Adipocyte (in vitro differentiated cells): ENCODE measurements at regions not wholly inside any gene's neighbourhood (a gene's known extent, or its start where the extent isn't known, plus 50 kb on each side); places are given as distances from the start of the nearest gene placed in this dataset.

ENCODE experiments used
- DNase-seq: peaks from one replicate; pipeline ENCODE4 v3.0.0-alpha.2; 2015; ENCODE audit warnings: low read depth
- H3K27me3 ChIP-seq: replicated peaks from 2 replicates; pipeline ENCODE4 v1.7.0; 2013; ENCODE audit warnings: mild to moderate bottlenecking, low read length, moderate library complexity; ENCODE audit not compliant: control insufficient read depth, insufficient read depth
- H3K36me3 ChIP-seq: 2 replicates; pipeline ENCODE4 v1.7.0; 2013; ENCODE audit warnings: low read length, mild to moderate bottlenecking, moderate library complexity; ENCODE audit not compliant: control insufficient read depth, insufficient read depth, severe bottlenecking
- H3K4me1 ChIP-seq: 2 replicates; pipeline ENCODE4 v1.7.0; 2013; ENCODE audit warnings: mild to moderate bottlenecking, low read length, moderate library complexity; ENCODE audit not compliant: control insufficient read depth, insufficient read depth
- H3K4me3 ChIP-seq: 2 replicates; pipeline ENCODE4 v1.7.0; 2013; ENCODE audit warnings: mild to moderate bottlenecking, low read length, moderate library complexity
- H3K9ac ChIP-seq: 2 replicates; pipeline ENCODE4 v1.7.0; 2013; ENCODE audit warnings: mild to moderate bottlenecking, low read length, moderate library complexity
- H3K9me3 ChIP-seq: 2 replicates; pipeline ENCODE4 v1.7.0; 2013; ENCODE audit warnings: mild to moderate bottlenecking, low read length, moderate library complexity; ENCODE audit not compliant: control insufficient read depth

GRCh38 chr3:177681852-177682251 is 484.6 kb upstream of the TBL1XR1 start:
- Histone ChIP-seq H3K9me3 (no peaks in the 10 kb centered on the region), H3K4me1 (peaks cover 16% of the 10 kb centered on the region), H3K9ac (no peak overlapping the region), H3K27me3 (no peaks in the 10 kb centered on the region), H3K4me3 (no peak overlapping the region), H3K36me3 (no peaks in the 10 kb centered on the region)
- DNase-seq: no peak

- no peak overlapping the region for H3K4me3 ChIP-seq
- H3K36me3 ChIP-seq: no peaks in the 10 kb centered on the region
- no peak for DNase-seq
- H3K9me3 ChIP-seq: no peaks in the 10 kb centered on the region
- H3K9ac ChIP-seq: no peak overlapping the region
- peaks cover 16% of the 10 kb centered on the region for H3K4me1 ChIP-seq
- no peaks in the 10 kb centered on the region for H3K27me3 ChIP-seq
These were observed 486.3 kb upstream of the TBL1XR1 start for GRCh38 chr3:177683586-177683985.

DNA sequence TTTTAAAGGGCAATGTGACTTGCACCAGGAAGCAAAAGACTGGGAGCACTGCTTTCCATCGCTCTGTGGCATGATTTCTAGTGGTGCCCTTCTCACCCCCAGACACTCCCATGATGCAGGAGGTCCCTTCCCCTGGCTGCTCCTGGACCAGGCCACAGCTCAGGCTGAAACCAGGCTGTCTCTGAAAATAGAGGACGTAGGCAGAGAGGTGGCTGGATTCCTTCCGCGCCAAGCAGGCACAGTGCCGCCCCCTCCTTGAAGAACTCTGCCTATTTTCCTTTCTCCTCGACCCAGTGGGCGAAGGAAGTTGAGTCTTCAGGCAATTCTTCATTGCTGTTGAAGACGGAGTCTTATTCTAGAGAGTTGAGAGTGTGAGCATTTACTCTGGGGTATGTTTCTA is 489.4 kb upstream of the TBL1XR1 start:
- Histone ChIP-seq H3K4me1 (no peaks in the 10 kb centered on the region), H3K27me3 (no peaks in the 10 kb centered on the region), H3K9ac (no peak overlapping the region), H3K4me3 (no peak overlapping the region), H3K36me3 (no peaks in the 10 kb centered on the region), H3K9me3 (no peaks in the 10 kb centered on the region)
- no peak for DNase-seq

- Histone ChIP-seq H3K9me3 (no peaks in the 10 kb centered on the region), H3K36me3 (no peaks in the 10 kb centered on the region), H3K4me1 (peaks cover under 1% of the 10 kb centered on the region), H3K9ac (no peak overlapping the region), H3K27me3 (no peaks in the 10 kb centered on the region), H3K4me3 (no peak overlapping the region)
- no peak for DNase-seq
These were observed 490.0 kb upstream of the TBL1XR1 start for GRCh38 chr3:177687291-177687690.

- H3K36me3 ChIP-seq: no peaks in the 10 kb centered on the region
- H3K9ac ChIP-seq: no peak overlapping the region
- H3K4me1 ChIP-seq: peaks cover 5% of the 10 kb centered on the region
- DNase-seq: no peak
- H3K4me3 ChIP-seq: no peak overlapping the region
- no peaks in the 10 kb centered on the region for H3K27me3 ChIP-seq
- H3K9me3 ChIP-seq: no peaks in the 10 kb centered on the region
These were observed 490.9 kb upstream of the TBL1XR1 start for GRCh38 chr3:177688152-177688551.

DNA sequence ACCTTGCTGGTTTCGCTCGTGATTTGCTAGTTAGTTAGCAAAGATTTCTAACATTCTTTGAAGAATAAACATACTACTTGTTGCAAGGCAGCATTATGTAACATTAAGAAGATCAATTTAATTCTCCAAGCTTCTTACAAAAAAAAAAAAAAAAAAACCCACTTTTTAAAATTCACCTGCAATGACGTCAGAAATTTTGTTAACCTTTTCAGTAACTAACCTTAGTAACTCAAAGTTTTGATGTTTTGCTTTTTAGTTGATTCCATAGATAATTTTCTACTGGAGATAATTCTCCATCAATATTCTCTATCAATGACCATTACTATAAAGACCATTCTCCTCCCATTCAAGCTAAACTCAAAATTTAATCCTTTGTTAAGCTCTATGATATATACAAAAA is 491.8 kb upstream of the TBL1XR1 start:
- no peaks in the 10 kb centered on the region for H3K36me3 ChIP-seq
- no peaks in the 10 kb centered on the region for H3K27me3 ChIP-seq
- no peak for DNase-seq
- no peak overlapping the region for H3K9ac ChIP-seq
- H3K4me1 ChIP-seq: peaks cover 8% of the 10 kb centered on the region
- H3K4me3 ChIP-seq: no peak overlapping the region
- no peaks in the 10 kb centered on the region for H3K9me3 ChIP-seq

DNA sequence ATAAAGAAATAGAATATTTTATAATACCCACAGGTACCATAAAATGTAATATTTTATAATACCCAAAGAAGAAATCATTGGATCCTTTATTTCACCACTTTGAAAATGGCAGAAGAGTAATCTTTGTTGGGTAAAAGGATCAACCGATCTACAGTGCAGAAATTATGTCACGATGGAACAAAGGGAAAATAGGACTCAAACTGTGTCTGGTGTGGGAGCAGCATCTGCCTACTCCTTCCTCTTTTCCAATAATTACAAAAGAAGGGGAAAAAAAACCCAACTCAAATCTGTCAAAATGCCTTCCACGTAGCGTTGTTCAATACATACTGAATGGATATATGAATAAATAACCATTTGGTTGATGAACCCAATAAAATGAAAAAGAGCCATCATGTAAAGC is 492.6 kb upstream of the TBL1XR1 start:
- H3K4me1 ChIP-seq: peaks cover 15% of the 10 kb centered on the region
- H3K36me3 ChIP-seq: no peaks in the 10 kb centered on the region
- H3K9ac ChIP-seq: no peak overlapping the region
- H3K27me3 ChIP-seq: no peaks in the 10 kb centered on the region
- no peak for DNase-seq
- H3K9me3 ChIP-seq: no peaks in the 10 kb centered on the region
- H3K4me3 ChIP-seq: no peak overlapping the region

GRCh38 chr3:177690306-177690705 is 493.0 kb upstream of the TBL1XR1 start:
- Histone ChIP-seq H3K27me3 (no peaks in the 10 kb centered on the region), H3K4me1 (peaks cover 19% of the 10 kb centered on the region), H3K9ac (no peak overlapping the region), H3K9me3 (no peaks in the 10 kb centered on the region), H3K36me3 (no peaks in the 10 kb centered on the region), H3K4me3 (no peak overlapping the region)
- no peak for DNase-seq

DNA sequence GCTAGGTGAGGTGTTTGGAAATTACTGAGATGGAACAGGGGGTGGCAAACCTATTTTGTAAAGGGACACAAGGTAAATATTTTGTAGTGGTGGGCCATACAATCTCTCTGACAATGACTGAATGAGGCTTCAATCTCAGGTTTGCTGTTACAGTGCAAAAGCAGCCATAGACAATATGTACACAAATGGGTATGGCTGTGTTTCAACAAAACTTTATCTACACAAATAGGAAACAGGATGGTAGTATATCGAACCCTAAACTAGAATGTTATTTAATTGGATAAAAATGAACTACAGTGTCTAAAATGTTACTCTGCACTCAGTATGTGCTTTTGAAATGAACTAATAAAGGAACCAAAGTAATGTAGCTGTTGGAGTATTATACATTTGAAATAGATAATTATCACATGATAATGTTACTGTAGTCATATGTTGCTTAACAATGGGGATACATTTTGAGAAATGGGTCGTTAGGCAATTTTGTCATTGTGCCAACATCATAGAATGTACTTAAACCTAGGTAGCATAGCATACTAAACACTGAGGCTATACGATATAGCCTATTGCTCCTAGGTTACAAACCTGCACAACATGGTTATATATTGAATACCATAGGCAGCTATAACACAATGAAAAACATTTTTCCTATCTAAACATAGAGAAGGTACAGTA is 495.2 kb upstream of the TBL1XR1 start:
- H3K4me3 ChIP-seq: no peak overlapping the region
- no peaks in the 10 kb centered on the region for H3K9me3 ChIP-seq
- H3K9ac ChIP-seq: no peak overlapping the region
- peaks cover 20% of the 10 kb centered on the region for H3K4me1 ChIP-seq
- H3K36me3 ChIP-seq: no peaks in the 10 kb centered on the region
- DNase-seq: no peak
- H3K27me3 ChIP-seq: no peaks in the 10 kb centered on the region

DNA sequence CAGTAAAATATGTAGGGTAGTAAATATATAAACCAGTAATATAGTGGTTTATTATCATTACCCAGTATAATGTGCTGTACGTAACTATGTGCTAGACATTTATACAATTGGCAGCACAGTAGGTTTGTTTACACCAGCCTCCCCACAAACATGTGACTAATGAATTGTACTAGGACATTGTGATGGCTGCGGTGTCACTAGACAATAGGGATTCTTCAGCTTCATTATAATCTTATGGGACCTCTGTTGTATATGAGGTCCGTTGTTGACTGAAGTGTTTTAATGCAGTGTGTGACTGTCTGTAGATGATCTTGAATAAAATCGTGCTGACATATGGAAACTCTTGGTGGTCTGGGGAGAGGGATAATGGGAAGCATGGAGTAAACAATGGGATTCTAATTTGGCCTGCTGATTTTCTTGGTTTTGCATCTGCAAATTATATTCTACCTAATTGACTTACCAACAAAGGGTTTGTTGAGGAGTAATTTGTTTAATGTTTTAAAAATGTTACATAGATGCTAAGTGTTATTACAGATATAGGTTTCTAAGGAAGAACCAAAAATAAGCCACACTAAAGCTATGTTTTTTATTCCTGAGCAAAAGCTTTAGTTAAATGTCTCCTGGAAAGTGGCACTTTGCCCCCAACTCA is 496.5 kb upstream of the TBL1XR1 start:
- H3K27me3 ChIP-seq: no peaks in the 10 kb centered on the region
- no peaks in the 10 kb centered on the region for H3K9me3 ChIP-seq
- no peak for DNase-seq
- H3K9ac ChIP-seq: no peak overlapping the region
- H3K4me1 ChIP-seq: peaks cover 20% of the 10 kb centered on the region
- H3K36me3 ChIP-seq: no peaks in the 10 kb centered on the region
- no peak overlapping the region for H3K4me3 ChIP-seq

DNA sequence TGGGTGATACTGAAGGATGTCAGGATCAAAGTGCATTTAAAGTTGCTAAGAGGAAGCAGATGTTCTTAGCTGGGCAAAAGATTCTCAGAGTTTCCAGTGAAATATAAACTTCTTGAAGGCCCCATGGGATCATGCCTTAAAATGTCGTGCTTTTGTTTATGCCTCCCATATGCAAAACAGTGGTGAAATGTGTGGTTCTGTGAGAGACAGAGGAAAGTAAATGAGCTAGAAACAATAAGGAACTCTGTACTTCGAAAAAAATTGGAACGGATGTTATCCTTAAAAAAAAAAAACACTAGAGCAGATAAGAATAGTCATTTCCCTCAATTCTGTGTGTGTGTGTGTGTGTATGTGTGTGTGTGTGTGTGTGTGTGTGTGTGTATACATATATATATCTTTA is 497.0 kb upstream of the TBL1XR1 start:
- Histone ChIP-seq H3K4me1 (peaks cover 20% of the 10 kb centered on the region), H3K9ac (no peak overlapping the region), H3K36me3 (no peaks in the 10 kb centered on the region), H3K4me3 (no peak overlapping the region), H3K9me3 (no peaks in the 10 kb centered on the region), H3K27me3 (no peaks in the 10 kb centered on the region)
- DNase-seq: peak; percentile 90

- peak overlapping the region; percentile 20 for H3K4me3 ChIP-seq
- H3K4me1 ChIP-seq: peaks cover 20% of the 10 kb centered on the region
- DNase-seq: peak; percentile 36
- H3K36me3 ChIP-seq: no peaks in the 10 kb centered on the region
- no peak overlapping the region for H3K9ac ChIP-seq
- no peaks in the 10 kb centered on the region for H3K9me3 ChIP-seq
- H3K27me3 ChIP-seq: no peaks in the 10 kb centered on the region
These were observed 497.7 kb upstream of the TBL1XR1 start for GRCh38 chr3:177694951-177695350.
